OCI-LY3 (cell line): ENCODE measurements at regions not wholly inside any gene's neighbourhood (a gene's known extent, or its start where the extent isn't known, plus 50 kb on each side); places are given as distances from the start of the nearest gene placed in this dataset.

ENCODE experiments used
- H2AFZ ChIP-seq: fragments of 200-600, 300-600 bp; shearing (Covaris generic); 2 replicates; pipeline ENCODE4 v1.6.0; 2014; ENCODE audit warnings: antibody characterized with exemption, low read depth, low read length
- H3K27ac ChIP-seq: fragments of 200-600, 300-600 bp; sonication (generic); 2 replicates; pipeline ENCODE4 v1.5.1; 2014; ENCODE audit warnings: mild to moderate bottlenecking, low read length, moderate library complexity, mixed read lengths
- H3K27me3 ChIP-seq: fragments of 200-600, 300-600 bp; sonication (generic); 2 replicates; pipeline ENCODE4 v1.6.1; 2014; ENCODE audit warnings: low read depth, low read length, mixed read lengths
- H3K36me3 ChIP-seq: fragments of 200-600, 300-600 bp; sonication (generic); replicated peaks from 2 replicates; pipeline ENCODE3; 2014; ENCODE audit warnings: low read depth, low read length, mixed read lengths
- H3K4me1 ChIP-seq: fragments of 300-600, 200-600 bp; sonication (generic); 2 replicates; pipeline ENCODE4 v1.6.1; 2014; ENCODE audit warnings: low read length, mixed read lengths
- H3K4me2 ChIP-seq: fragments of 200-600, 300-600 bp; sonication (generic); 2 replicates; pipeline ENCODE4 v1.6.1; 2014; ENCODE audit warnings: low read length, mixed read lengths
- H3K4me3 ChIP-seq: fragments of 300-600, 200-600 bp; sonication (generic); 2 replicates; pipeline ENCODE4 v1.5.1; 2014; ENCODE audit warnings: antibody characterized with exemption, mild to moderate bottlenecking, low read length, moderate library complexity
- H3K79me2 ChIP-seq: fragments of 300-600, 200-600 bp; shearing (Covaris generic); 2 replicates; pipeline ENCODE4 v1.6.1; 2014; ENCODE audit warnings: mild to moderate bottlenecking, low read length, mixed read lengths
- H3K9ac ChIP-seq: fragments of 300-600, 200-600 bp; shearing (Covaris generic); 2 replicates; pipeline ENCODE4 v1.6.0; 2014; ENCODE audit warnings: mild to moderate bottlenecking, low read length, moderate library complexity
- H3K9me3 ChIP-seq: fragments of 200-600, 300-600 bp; shearing (Covaris generic); 2 replicates; pipeline ENCODE4 v1.6.1; 2014; ENCODE audit warnings: low read length, mixed read lengths; ENCODE audit not compliant: insufficient read depth
- H4K20me1 ChIP-seq: fragments of 200-600, 300-600 bp; sonication (generic); 2 replicates; pipeline ENCODE4 v1.6.1; 2016; ENCODE audit warnings: low read length, mixed read lengths; ENCODE audit not compliant: insufficient read depth
- CTCF ChIP-seq: fragments of 200-600, 300-600 bp; sonication (generic); IDR thresholded peaks from 2 replicates; pipeline ENCODE4 v1.5.1; 2014; ENCODE audit warnings: antibody characterized with exemption, low read length, low read depth
- EZH2phosphoT487 ChIP-seq: fragments of 200-600 bp; shearing (Covaris generic); IDR thresholded peaks from 2 replicates; pipeline ENCODE4 v1.6.1; 2018; ENCODE audit warnings: antibody characterized with exemption, mixed run types, low read depth

DNA sequence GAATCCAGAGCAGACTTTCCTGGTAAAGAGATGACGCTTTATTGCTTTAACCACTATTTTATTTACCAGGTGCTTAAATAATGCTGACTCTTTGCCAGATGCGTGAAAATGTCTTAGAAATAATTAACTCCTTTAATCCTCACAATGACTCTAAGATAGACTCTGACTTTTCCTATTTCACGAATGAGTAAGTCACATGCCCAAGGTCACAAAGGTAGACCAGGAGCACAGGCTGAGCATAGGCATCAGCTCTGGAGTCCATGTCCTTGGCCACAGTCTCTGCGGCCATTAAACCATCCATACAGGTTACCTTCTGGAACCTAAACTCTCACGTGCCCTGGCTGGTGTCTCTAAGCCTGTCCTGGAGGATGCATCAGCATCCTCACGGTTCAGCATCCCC lies 87.3 kb downstream of the ERCC5 start:
- H3K9me3 ChIP-seq = no peaks in the 10 kb centered on the region

GRCh38 chr13:102932331-102932730 lies 86.5 kb downstream of the ERCC5 start:
- Histone ChIP-seq H3K9me3 (no peaks in the 10 kb centered on the region), H3K4me3 (no peak overlapping the region), H2AFZ (no peak overlapping the region), H3K9ac (no peak overlapping the region), H3K4me1 (peaks cover 11% of the 10 kb centered on the region), H3K27ac (no peak overlapping the region), H3K79me2 (no peaks in the 10 kb centered on the region), H3K4me2 (no peak overlapping the region), H4K20me1 (no peaks in the 10 kb centered on the region), H3K36me3 (no peaks in the 10 kb centered on the region), H3K27me3 (no peaks in the 10 kb centered on the region)
- no peak for TF ChIP-seq EZH2phosphoT487
- no peak for TF ChIP-seq CTCF

More for the DNA sequence above, 87.3 kb downstream of the ERCC5 start:
- H3K36me3 ChIP-seq = no peaks in the 10 kb centered on the region
- H3K4me1 ChIP-seq = peaks cover 11% of the 10 kb centered on the region
- TF ChIP-seq CTCF (no peak), EZH2phosphoT487 (no peak)
- H3K27me3 ChIP-seq = no peaks in the 10 kb centered on the region
- H3K27ac ChIP-seq = no peak overlapping the region
- H2AFZ ChIP-seq = no peak overlapping the region
- no peak overlapping the region for H3K4me3 ChIP-seq
- no peak overlapping the region for H3K4me2 ChIP-seq
- H4K20me1 ChIP-seq = no peaks in the 10 kb centered on the region
- no peaks in the 10 kb centered on the region for H3K79me2 ChIP-seq
- no peak overlapping the region for H3K9ac ChIP-seq

GRCh38 chr13:102930566-102930965 lies 84.7 kb downstream of the ERCC5 start:
- no peak overlapping the region for H3K4me3 ChIP-seq
- H3K36me3 ChIP-seq = no peaks in the 10 kb centered on the region
- TF ChIP-seq CTCF (no peak), EZH2phosphoT487 (no peak)
- no peak overlapping the region for H3K4me2 ChIP-seq
- H4K20me1 ChIP-seq = no peaks in the 10 kb centered on the region
- H3K79me2 ChIP-seq = no peaks in the 10 kb centered on the region
- peaks cover 3% of the 10 kb centered on the region for H3K4me1 ChIP-seq
- no peak overlapping the region for H3K9ac ChIP-seq
- no peak overlapping the region for H2AFZ ChIP-seq
- no peaks in the 10 kb centered on the region for H3K9me3 ChIP-seq
- no peak overlapping the region for H3K27ac ChIP-seq
- no peaks in the 10 kb centered on the region for H3K27me3 ChIP-seq

DNA sequence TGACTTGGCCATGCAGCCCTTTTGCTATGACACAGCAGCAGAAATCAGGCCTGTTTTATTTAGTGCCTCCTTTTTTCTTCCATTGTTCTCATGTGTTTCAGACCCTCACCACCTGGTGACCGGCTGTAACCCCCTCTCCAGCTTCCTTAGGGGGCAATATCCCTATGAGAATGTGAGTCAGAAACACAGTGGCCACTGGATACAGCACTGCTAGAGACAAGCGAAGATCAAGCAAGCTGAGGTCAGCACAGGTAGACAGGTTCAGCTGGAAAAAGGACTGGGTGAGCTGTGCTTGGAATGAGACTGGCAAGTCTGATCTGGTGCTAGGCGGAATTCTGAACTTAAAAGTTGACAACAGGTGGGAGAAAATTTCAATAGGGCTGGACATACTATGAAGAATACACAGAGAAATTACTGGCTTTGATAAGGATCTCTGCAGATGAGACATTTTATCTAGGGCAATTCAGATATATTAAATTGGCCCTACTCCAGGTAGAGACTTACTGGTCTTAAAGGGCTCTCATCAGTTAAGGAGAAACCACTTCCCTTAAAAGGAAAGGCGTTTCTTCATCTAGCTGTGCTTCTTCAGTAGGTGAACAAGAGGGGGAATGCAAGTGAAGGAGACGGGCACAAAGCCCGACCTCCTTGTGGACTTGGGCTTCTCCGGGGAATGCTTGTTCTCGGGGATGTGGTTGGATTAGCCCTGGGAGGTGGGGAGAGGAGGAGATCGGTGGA lies 83.3 kb downstream of the ERCC5 start:
- Histone ChIP-seq H3K27ac (no peak overlapping the region), H3K79me2 (no peaks in the 10 kb centered on the region), H3K9ac (no peak overlapping the region), H3K9me3 (no peaks in the 10 kb centered on the region), H3K4me3 (no peak overlapping the region), H4K20me1 (no peaks in the 10 kb centered on the region), H3K4me1 (no peaks in the 10 kb centered on the region), H3K4me2 (no peak overlapping the region), H3K27me3 (no peaks in the 10 kb centered on the region), H2AFZ (no peak overlapping the region), H3K36me3 (no peaks in the 10 kb centered on the region)
- no peak for TF ChIP-seq CTCF
- TF ChIP-seq EZH2phosphoT487 = no peak
